ENCODE measurements at regions not wholly inside any gene's neighbourhood (a gene's known extent, or its start where the extent isn't known, plus 50 kb on each side); places are given as distances from the start of the nearest gene placed in this dataset.

DNA sequence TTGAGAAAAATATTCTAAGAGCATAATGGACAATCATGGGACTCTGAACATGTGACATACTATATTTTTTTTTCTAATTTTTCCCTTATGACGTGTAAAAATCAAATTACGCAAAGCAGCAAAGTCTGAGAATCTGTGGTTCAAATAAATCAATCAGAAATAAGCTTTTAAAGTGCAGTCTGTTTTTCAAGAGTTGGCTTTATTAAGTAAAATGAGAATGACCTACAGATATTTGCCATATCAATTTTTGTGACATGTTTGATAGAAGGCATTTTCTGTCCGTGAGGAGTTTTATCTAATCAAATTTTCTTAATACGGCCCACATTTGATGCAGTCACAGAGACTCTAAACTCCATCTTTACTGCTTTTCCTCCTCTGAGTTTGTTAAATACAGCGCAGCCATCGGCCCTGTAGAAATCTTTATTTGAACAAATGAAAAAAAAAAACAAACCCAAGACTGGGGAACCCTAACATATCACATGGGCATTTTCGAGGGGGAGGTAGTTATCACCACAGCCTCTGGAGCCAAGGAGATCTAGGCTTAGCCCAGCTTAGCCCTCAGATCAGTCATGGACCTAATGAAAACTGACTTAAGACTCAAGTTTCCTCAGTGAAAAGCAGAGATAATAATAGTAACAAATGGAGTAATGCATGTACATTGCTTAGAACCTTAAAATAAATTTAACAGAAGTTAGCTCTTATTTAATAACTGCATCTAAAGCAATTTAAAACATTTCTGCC lies 263.6 kb upstream of the C9orf72 start:
- Histone ChIP-seq H3K4me1 (ENCODE audit: control insufficient read depth, insufficient read depth, low read length) (no peaks in the 10 kb centered on the region), H3K4me3 (ENCODE audit: low read depth, low read length) (no peak overlapping the region), H3K9me3 (ENCODE audit: control insufficient read depth, insufficient read depth, low read depth, low read length) (no peaks in the 10 kb centered on the region), H3K27ac (ENCODE audit: extremely low read depth, low read depth, low read length) (no peak overlapping the region), H3K36me3 (ENCODE audit: control insufficient read depth in 2 of 2, insufficient read depth in 1 of 2, low read length in 2 of 2) (no peaks in the 10 kb centered on the region)
- TF ChIP-seq ZIC2 (tag by site-specific recombination; IDR thresholded peaks at IDR 0.05) (no peak), SP3 (tag by site-specific recombination; IDR thresholded peaks at IDR 0.05) (no peak), HOXC10 (CRISPR knock-in tag; IDR thresholded peaks at IDR 0.05) (no peak), ZBTB20 (tag by site-specific recombination; IDR thresholded peaks at IDR 0.05) (no peak), ZNF501 (tag by site-specific recombination; IDR thresholded peaks at IDR 0.05) (no peak), TCF7L2 (IDR thresholded peaks at IDR 0.05; ENCODE audit: borderline replicate concordance, low read depth, low read length) (no peak), ZNF548 (tag by site-specific recombination; IDR thresholded peaks at IDR 0.05) (no peak), ZNF677 (tag by site-specific recombination; IDR thresholded peaks at IDR 0.05) (no peak), ZNF830 (tag by site-specific recombination; IDR thresholded peaks at IDR 0.05; ENCODE audit: low read depth) (no peak), ZNF2 (tag by site-specific recombination; IDR thresholded peaks at IDR 0.05) (no peak), HOXD13 (CRISPR knock-in tag; IDR thresholded peaks at IDR 0.05; ENCODE audit: borderline replicate concordance) (no peak), ZNF184 (tag by site-specific recombination; IDR thresholded peaks at IDR 0.05) (no peak), ZNF416 (tag by site-specific recombination; IDR thresholded peaks at IDR 0.05) (no peak), ZNF791 (tag by site-specific recombination; IDR thresholded peaks at IDR 0.05) (no peak)
- TF ChIP-seq, protein P1, sequence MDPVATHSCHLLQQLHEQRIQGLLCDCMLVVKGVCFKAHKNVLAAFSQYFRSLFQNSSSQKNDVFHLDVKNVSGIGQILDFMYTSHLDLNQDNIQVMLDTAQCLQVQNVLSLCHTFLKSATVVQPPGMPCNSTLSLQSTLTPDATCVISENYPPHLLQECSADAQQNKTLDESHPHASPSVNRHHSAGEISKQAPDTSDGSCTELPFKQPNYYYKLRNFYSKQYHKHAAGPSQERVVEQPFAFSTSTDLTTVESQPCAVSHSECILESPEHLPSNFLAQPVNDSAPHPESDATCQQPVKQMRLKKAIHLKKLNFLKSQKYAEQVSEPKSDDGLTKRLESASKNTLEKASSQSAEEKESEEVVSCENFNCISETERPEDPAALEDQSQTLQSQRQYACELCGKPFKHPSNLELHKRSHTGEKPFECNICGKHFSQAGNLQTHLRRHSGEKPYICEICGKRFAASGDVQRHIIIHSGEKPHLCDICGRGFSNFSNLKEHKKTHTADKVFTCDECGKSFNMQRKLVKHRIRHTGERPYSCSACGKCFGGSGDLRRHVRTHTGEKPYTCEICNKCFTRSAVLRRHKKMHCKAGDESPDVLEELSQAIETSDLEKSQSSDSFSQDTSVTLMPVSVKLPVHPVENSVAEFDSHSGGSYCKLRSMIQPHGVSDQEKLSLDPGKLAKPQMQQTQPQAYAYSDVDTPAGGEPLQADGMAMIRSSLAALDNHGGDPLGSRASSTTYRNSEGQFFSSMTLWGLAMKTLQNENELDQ (tag by site-specific recombination; IDR thresholded peaks at IDR 0.05; ENCODE audit: low read depth), result no peak
- TF ChIP-seq, protein P2, sequence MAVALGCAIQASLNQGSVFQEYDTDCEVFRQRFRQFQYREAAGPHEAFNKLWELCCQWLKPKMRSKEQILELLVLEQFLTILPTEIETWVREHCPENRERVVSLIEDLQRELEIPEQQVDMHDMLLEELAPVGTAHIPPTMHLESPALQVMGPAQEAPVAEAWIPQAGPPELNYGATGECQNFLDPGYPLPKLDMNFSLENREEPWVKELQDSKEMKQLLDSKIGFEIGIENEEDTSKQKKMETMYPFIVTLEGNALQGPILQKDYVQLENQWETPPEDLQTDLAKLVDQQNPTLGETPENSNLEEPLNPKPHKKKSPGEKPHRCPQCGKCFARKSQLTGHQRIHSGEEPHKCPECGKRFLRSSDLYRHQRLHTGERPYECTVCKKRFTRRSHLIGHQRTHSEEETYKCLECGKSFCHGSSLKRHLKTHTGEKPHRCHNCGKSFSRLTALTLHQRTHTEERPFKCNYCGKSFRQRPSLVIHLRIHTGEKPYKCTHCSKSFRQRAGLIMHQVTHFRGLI (tag by site-specific recombination; IDR thresholded peaks at IDR 0.05), result no peak
- TF ChIP-seq, protein P3, sequence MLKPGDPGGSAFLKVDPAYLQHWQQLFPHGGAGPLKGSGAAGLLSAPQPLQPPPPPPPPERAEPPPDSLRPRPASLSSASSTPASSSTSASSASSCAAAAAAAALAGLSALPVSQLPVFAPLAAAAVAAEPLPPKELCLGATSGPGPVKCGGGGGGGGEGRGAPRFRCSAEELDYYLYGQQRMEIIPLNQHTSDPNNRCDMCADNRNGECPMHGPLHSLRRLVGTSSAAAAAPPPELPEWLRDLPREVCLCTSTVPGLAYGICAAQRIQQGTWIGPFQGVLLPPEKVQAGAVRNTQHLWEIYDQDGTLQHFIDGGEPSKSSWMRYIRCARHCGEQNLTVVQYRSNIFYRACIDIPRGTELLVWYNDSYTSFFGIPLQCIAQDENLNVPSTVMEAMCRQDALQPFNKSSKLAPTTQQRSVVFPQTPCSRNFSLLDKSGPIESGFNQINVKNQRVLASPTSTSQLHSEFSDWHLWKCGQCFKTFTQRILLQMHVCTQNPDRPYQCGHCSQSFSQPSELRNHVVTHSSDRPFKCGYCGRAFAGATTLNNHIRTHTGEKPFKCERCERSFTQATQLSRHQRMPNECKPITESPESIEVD (tag by site-specific recombination; IDR thresholded peaks at IDR 0.05), result no peak
- TF ChIP-seq, protein P4, sequence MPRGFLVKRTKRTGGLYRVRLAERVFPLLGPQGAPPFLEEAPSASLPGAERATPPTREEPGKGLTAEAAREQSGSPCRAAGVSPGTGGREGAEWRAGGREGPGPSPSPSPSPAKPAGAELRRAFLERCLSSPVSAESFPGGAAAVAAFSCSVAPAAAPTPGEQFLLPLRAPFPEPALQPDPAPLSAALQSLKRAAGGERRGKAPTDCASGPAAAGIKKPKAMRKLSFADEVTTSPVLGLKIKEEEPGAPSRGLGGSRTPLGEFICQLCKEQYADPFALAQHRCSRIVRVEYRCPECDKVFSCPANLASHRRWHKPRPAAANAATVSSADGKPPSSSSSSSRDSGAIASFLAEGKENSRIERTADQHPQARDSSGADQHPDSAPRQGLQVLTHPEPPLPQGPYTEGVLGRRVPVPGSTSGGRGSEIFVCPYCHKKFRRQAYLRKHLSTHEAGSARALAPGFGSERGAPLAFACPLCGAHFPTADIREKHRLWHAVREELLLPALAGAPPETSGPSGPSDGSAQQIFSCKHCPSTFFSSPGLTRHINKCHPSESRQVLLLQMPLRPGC (tag by site-specific recombination; IDR thresholded peaks at IDR 0.05), result no peak
- ChIA-PET CTCF (interaction anchor here (0.6 kb wide), 1 partner anchor 1488 kb away, joined by 4 read pairs; no protein-coding TSS in a partner anchor), POLR2A (no interaction called here)

DNA sequence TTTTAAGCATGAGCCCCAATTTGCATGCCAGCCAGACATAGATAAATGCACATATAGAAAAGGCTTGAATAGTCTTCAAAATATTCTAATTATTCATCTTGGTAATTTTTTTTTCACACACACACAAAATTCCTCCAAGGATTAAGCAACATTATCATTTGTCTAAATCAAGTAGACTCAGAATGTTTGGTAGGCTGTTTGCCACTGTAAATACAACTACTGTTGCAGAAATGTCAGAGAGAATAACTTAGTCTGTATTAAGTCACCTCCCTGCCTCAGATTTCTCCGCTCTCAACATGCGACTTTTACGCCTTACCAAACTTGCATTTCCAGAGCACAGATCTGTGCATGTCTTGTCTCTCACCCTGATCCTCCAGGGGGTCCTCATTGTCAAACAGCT lies 265.6 kb upstream of the C9orf72 start:
- Histone ChIP-seq H3K9me3 (ENCODE audit: control insufficient read depth, insufficient read depth, low read depth, low read length) (no peaks in the 10 kb centered on the region), H3K36me3 (ENCODE audit: control insufficient read depth in 2 of 2, insufficient read depth in 1 of 2, low read length in 2 of 2) (no peaks in the 10 kb centered on the region), H3K4me1 (ENCODE audit: control insufficient read depth, insufficient read depth, low read length) (no peaks in the 10 kb centered on the region), H3K27ac (ENCODE audit: extremely low read depth, low read depth, low read length) (no peak overlapping the region), H3K4me3 (ENCODE audit: low read depth, low read length) (no peak overlapping the region)
- TF ChIP-seq OSR2 (tag by site-specific recombination; IDR thresholded peaks at IDR 0.05) (no peak), ZNF555 (tag by site-specific recombination; conservative IDR thresholded peaks at IDR 0.05) (no peak), IKZF3 (tag by site-specific recombination; IDR thresholded peaks at IDR 0.05) (no peak), ZNF433 (tag by site-specific recombination; IDR thresholded peaks at IDR 0.05; ENCODE audit: low read depth) (no peak), ZNF571 (tag by site-specific recombination; IDR thresholded peaks at IDR 0.05) (no peak), ZNF350 (tag by site-specific recombination; IDR thresholded peaks at IDR 0.05) (no peak), ZSCAN30 (tag by site-specific recombination; IDR thresholded peaks at IDR 0.05) (no peak), ZNF677 (tag by site-specific recombination; IDR thresholded peaks at IDR 0.05) (no peak), ZNF549 (tag by site-specific recombination; IDR thresholded peaks at IDR 0.05) (no peak), MYNN (tag by site-specific recombination; IDR thresholded peaks at IDR 0.05; ENCODE audit: borderline replicate concordance) (no peak)
- TF ChIP-seq, protein P5, sequence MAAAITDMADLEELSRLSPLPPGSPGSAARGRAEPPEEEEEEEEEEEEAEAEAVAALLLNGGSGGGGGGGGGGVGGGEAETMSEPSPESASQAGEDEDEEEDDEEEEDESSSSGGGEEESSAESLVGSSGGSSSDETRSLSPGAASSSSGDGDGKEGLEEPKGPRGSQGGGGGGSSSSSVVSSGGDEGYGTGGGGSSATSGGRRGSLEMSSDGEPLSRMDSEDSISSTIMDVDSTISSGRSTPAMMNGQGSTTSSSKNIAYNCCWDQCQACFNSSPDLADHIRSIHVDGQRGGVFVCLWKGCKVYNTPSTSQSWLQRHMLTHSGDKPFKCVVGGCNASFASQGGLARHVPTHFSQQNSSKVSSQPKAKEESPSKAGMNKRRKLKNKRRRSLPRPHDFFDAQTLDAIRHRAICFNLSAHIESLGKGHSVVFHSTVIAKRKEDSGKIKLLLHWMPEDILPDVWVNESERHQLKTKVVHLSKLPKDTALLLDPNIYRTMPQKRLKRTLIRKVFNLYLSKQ (tag by site-specific recombination; IDR thresholded peaks at IDR 0.05; ENCODE audit: borderline replicate concordance), result no peak
- ChIA-PET POLR2A (no interaction called here), CTCF (interaction anchor here (1.1 kb wide), 1 partner anchor 18 kb away, joined by 5 read pairs; no protein-coding TSS in a partner anchor)

Measured in HEK293 (cell line).